ENCODE measurements at regions not wholly inside any gene's neighbourhood (a gene's known extent, or its start where the extent isn't known, plus 50 kb on each side); places are given as distances from the start of the nearest gene placed in this dataset.
"Not testable (repeated sequence)": the region's sequence is repeated elsewhere in the genome, so short reads cannot be mapped to it uniquely, and the experiment has no call there.

GRCh38 chr22:23460517-23461031 is 119.5 kb downstream of the IGLL1 start:
- DNase-seq: not testable (repeated sequence)

GRCh38 chr22:23459645-23460516 is 120.2 kb downstream of the IGLL1 start:
- not testable (repeated sequence) for DNase-seq

- no peak for DNase-seq
These were observed 121.2 kb downstream of the IGLL1 start for GRCh38 chr22:23458663-23459541.

- no peak for DNase-seq
These were observed 122.6 kb downstream of the IGLL1 start for GRCh38 chr22:23457380-23457985.

DNA sequence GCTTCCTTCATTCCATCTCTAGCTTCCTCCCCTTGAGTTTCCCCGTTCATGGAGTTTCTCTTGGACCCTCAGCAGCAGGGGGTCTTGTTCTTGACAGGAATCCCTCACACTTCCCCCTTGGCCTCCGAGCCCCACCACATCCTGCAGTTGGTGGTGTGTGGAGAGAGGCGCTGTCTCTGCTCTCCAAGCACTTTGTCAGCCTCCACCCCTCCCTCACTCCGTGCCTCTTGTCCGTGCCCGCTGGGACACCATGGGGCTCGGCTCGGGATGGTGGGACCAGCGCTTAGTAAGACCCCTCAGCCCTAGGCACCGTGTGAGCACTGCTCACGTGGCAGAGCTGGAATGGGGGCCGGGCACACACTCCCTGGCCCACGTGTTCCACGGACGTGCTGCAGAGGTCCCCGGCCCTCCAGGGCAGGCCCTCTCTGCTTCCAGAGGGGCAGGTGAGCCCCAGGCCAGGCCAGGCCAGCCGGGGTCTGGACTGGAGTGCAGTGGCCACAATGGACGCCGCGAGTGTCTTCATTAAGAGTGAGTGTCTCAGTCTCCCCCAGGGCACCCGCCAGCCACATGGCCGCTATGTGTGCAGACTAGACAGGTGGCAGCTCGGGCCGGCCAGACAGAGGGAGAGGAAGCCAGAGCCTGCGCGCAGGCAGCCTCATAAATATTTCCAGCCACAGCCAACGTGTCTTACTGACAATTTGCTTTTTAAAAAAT is 123.3 kb downstream of the IGLL1 start:
- not testable (repeated sequence) for DNase-seq

- DNase-seq: not testable (repeated sequence)
These were observed 125.7 kb downstream of the IGLL1 start for GRCh38 chr22:23454345-23454744.

- DNase-seq: no peak
These were observed 126.8 kb downstream of the IGLL1 start for GRCh38 chr22:23453277-23453676.

GRCh38 chr22:23452231-23453010 is 127.7 kb downstream of the IGLL1 start:
- DNase-seq: no peak

DNA sequence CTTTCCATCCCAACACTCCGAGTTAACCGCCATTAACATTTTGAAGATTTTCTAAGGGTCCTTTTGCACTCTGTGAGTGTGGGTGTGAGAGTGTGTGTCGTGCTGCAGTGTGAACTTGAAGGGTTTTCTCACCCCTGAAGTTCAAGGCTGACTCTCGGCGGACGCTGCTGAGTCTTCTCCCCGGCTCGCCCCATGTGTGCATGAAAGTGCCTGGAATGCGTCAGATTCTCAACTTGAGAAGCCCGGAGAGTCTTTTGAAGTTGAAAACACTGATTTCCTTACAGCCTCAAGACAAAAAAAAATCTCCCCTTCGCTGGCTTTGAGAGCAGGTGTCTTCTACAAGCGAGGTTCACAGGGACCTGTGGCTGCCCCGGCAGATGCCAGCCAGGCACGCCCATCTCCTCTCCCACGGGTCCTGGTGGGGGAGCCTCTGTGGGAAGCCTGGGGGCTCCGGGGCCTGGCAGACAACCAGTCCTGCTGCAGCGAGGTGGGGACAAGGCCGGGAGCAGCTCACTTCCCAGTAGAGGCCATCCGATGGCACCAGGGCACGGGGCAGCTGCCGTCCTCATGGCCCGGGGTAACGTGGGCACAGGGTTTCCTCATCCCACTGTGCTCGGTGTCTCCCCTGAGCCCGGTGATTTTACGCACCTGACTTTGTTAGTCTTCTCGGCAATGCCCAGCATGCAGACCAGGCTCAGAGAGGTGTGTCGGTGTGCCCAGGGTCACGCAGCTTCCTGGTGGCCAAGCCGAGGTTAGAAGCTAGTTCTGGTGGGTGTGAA is 128.4 kb downstream of the IGLL1 start:
- DNase-seq: not testable (repeated sequence)

- DNase-seq: not testable (repeated sequence)
These were observed 129.3 kb downstream of the IGLL1 start for GRCh38 chr22:23450821-23451220.

GRCh38 chr22:23450434-23450795 is 129.7 kb downstream of the IGLL1 start:
- DNase-seq: no peak

DNA sequence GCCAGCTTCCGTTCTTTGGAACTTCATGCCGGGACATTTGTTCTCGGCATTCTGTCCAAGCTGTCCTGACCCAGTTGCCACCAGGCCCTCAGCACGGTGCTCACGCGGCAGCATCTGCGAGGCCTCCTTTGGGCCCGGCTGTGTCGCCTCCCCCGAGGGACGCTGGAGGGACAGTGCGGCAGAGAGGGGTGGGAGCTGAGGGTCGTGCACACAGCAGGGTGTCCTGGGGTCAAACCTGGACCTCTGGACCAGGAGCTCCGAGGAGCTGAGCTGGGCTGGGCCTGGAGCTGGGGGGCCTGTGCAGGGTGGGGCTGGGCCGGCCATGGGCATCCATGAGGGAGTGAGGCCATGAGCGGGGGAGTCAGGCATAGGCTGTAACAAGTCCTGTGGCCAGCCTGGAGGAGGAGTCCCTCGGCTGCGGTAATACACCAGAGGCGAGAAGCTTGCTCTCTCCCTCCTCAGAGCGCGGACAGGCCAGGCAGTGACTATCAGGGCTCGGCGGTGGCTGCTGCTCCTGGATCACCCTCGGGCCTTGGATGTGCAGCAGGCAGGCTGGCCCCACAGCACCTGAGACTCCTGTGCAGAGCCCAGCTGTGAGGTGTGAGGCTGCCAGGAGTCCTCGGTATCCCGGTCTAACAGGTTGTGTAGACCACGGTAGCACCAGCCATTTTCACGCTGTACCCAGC is 130.2 kb downstream of the IGLL1 start:
- not testable (repeated sequence) for DNase-seq

DNA sequence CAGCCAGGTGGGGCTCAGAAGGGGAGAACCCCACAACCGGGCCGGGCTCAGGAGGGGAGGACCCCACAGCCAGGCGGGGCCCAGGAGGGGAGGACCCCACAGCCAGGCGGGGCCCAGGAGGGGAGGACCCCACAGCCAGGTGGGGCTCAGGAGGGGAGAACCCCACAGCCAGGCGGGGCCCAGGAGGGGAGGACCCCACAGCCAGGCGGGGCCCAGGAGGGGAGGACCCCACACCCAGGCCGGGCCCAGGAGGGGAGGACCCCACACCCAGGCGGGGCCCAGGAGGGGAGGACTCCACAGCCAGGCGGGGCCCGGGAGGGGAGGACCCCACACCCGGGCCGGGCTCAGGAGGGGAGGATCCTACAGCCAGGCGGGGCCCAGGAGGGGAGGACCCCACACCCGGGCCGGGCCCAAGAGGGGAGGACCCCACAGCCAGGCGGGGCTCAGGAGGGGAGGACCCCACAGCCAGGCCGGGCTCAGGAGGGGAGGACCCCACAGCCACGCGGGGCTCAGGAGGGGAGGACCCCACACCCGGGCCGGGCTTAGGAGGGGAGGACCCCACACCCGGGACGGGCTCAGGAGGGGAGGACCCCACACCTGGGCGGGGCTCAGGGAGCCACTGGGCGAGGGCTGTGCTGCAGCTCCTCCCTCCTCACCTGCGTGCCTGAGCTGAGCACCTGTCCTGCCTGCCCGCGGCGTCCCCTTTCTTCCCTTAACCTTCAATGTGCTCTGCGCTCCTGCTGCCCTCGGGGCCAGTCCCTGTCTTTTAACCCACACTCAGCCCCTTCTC is 131.4 kb downstream of the IGLL1 start:
- DNase-seq: not testable (repeated sequence)

- DNase-seq: no peak
These were observed 133.2 kb downstream of the IGLL1 start for GRCh38 chr22:23446796-23447350.

DNA sequence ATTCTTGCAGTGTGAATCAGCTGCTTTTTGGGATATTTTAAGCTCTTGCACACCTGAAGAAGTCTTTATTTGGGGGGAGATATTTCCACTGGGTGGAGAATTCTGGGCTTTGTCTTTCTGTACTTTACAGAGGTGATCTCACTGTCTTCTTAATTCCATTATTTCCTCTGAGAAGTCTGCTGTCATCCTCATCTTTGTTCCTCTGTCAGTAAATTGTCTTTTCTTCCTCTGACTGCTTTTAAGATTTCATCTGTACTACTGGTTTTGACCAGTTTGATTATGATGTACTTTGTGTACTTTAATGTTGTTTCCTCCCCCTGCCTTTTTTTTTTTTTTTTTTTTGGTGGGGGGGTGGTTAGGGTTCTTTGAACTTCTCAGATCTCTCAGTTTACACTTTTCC is 133.9 kb downstream of the IGLL1 start:
- DNase-seq: not testable (repeated sequence)

GRCh38 chr22:23443905-23444304 is 136.2 kb downstream of the IGLL1 start:
- not testable (repeated sequence) for DNase-seq

DNA sequence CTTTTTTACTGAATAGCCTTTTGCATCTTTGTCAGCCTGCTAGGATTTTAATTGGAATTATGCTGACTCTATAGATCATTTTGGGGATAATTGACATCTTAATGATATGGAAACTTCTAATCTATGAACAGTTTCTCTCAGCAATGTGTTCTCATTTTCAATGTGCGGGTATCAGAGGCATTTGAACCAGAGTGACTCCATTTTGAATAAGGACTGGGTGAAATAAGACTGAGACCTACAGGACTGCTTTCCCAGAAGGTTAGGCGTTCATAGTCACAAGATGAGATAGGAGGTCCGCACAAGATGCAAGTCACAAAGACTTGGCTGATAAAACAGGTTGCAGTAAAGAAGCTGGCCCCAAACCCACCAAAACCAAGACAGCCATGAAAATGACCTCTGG is 140.5 kb downstream of the IGLL1 start:
- not testable (repeated sequence) for DNase-seq

GRCh38 chr22:23438216-23438615 is 141.9 kb downstream of the IGLL1 start:
- DNase-seq: no peak

DNA sequence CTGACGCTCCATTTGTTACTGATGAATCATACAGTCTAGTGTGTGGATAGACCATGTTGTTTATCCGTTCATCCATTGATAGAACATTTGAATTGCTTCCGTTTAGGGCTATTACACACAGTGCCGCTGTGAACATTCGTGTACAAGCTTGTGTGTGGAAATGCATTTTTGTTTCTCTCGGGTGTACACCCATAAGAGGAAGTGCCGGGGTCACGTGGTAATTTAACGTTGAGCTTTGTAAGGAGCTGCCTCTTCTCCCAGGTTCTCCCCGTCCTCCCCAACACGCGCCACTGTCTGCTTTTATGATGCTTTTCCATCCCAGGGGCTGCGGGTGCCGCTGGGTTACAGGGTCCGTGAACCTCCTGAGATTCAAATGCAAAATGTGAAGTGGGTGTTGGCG is 142.3 kb downstream of the IGLL1 start:
- no peak for DNase-seq
